Transverse colon (tissue), 4 donors: ENCODE measurements at regions not wholly inside any gene's neighbourhood (a gene's known extent, or its start where the extent isn't known, plus 50 kb on each side); places are given as distances from the start of the nearest gene placed in this dataset.

ENCODE experiments used
- CTCF ChIP-seq, 5 experiments: fragments of 200-600 bp in 3 of 5; fragments of 450-650 bp in 2 of 5; sonication (generic) in 3 of 5; IDR thresholded peaks; 1 replicate in 2 of 5; 2 replicates in 3 of 5; pipeline ENCODE4 v1.5.1; 2016 to 2017; ENCODE audit warnings: antibody characterized with exemption in 5 of 5, inconsistent platforms in 3 of 5, mild to moderate bottlenecking in 2 of 5, moderate library complexity in 1 of 5
- EP300 ChIP-seq: sonication (generic); formaldehyde crosslinking; IDR thresholded peaks from one replicate; pipeline ENCODE4 v1.6.1; 2017; ENCODE audit warnings: antibody characterized with exemption, low read depth
- POLR2A ChIP-seq: fragments of 450-650 bp; IDR thresholded peaks from one replicate; pipeline ENCODE4 v1.6.1; 2016; ENCODE audit warnings: antibody characterized with exemption, mild to moderate bottlenecking, moderate library complexity
- POLR2AphosphoS5 ChIP-seq, 3 donors: sonication (generic); formaldehyde crosslinking; IDR thresholded peaks; one replicate each; pipeline ENCODE4 v1.6.1; 2016; ENCODE audit warnings: antibody characterized with exemption in 3 of 3

- no peak for TF ChIP-seq POLR2AphosphoS5 (IDR thresholded peaks at IDR 0.05)
- TF ChIP-seq CTCF (IDR thresholded peaks at IDR 0.05) = no peak
- TF ChIP-seq POLR2A = no peak
- no peak for TF ChIP-seq EP300
Observed at GRCh38 chr3:44003801-44004200, 237.9 kb upstream of the TOPAZ1 start.
